ENCODE measurements at regions not wholly inside any gene's neighbourhood (a gene's known extent, or its start where the extent isn't known, plus 50 kb on each side); places are given as distances from the start of the nearest gene placed in this dataset.

DNA sequence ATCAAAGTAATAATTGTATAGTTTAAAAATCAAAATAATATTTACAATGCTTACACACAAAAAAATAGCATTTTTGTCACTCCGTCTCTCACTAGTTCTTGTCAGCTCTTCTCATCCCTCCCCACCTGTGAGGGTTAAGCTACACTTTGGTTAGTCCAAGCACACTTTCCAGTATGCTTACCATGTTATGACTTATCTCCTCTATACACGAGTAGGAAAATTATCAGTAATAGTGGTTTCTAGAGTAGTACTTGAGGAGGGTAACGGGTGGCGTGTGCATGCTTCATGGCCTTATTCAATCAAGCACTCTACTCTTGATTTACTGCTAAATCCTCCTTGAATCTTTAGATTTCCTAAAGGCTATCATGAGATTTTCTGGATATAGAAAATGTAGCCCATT, 443.7 kb downstream of the UTRN start:
- Histone ChIP-seq H3K9me3 (replicated peaks) (no peaks in the 10 kb centered on the region), H3K36me3 (peaks cover 32% of the 10 kb centered on the region), H3K4me3 (no peak overlapping the region), H3K27ac (no peak overlapping the region), H3K4me1 (replicated peaks) (no peaks in the 10 kb centered on the region), H3K27me3 (replicated peaks) (no peaks in the 10 kb centered on the region)
- no peak for DNase-seq (ENCODE audit: low read depth in 1 of 2, low spot score in 2 of 2)

- Histone ChIP-seq H3K4me1 (replicated peaks) (no peaks in the 10 kb centered on the region), H3K27me3 (replicated peaks) (no peaks in the 10 kb centered on the region), H3K4me3 (no peak overlapping the region), H3K9me3 (replicated peaks) (no peaks in the 10 kb centered on the region), H3K36me3 (peaks cover 32% of the 10 kb centered on the region), H3K27ac (no peak overlapping the region)
- no peak for DNase-seq (ENCODE audit: low read depth in 1 of 2, low spot score in 2 of 2)
Measured at GRCh38 chr6:144729502-144729901, 444.4 kb downstream of the UTRN start.

DNA sequence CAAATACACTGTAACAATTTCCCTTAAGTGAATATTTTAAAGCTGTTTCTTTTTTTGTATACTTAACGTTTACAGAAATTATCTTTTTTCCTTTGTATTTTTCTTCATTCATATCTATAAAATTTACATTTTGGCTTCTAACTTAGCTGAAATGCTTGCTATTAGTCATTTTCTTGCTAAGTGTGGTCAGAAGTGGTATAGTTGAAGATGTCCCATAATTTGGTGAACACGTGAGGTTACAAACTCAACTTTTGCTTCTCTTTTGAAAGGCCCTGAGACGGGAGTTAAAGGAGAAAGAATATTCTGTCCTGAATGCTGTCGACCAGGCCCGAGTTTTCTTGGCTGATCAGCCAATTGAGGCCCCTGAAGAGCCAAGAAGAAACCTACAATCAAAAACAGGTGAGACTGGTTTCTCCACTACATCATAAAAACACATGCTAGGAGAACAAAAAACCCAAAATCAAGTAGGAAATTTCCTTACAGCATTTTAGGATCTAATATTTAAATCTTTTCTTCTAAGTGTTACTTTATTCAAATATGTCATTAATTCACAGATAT, 445.0 kb downstream of the UTRN start:
- H3K4me1 ChIP-seq (replicated peaks): no peaks in the 10 kb centered on the region
- no peaks in the 10 kb centered on the region for H3K27me3 ChIP-seq (replicated peaks)
- H3K27ac ChIP-seq: no peak overlapping the region
- H3K36me3 ChIP-seq: peaks cover 32% of the 10 kb centered on the region
- H3K9me3 ChIP-seq (replicated peaks): no peaks in the 10 kb centered on the region
- no peak overlapping the region for H3K4me3 ChIP-seq
- DNase-seq (ENCODE audit: low read depth in 1 of 2, low spot score in 2 of 2): no peak

DNA sequence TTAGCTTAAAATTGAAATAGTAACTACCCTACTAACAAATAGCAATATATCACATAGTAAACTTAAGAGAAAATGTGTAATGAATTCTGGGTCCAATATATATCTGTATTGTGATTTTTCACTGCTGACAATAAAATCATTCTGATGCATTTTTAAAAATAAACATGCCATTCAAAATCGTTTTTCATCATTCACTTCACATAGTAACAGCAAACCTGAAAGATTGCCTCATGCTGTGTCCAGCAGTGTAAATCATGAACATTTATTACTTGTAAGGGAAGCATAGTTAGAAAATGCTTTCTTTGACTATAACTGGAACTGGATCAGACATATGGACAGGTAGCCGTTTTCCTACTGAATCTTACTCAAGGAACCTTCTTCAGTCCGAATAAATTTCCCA, 446.1 kb downstream of the UTRN start:
- Histone ChIP-seq H3K27me3 (replicated peaks) (no peaks in the 10 kb centered on the region), H3K4me1 (replicated peaks) (no peaks in the 10 kb centered on the region), H3K36me3 (peaks cover 32% of the 10 kb centered on the region), H3K27ac (no peak overlapping the region), H3K9me3 (replicated peaks) (no peaks in the 10 kb centered on the region), H3K4me3 (no peak overlapping the region)
- DNase-seq (ENCODE audit: low read depth in 1 of 2, low spot score in 2 of 2): no peak

- no peak for DNase-seq (ENCODE audit: low read depth in 1 of 2, low spot score in 2 of 2)
- H3K4me3 ChIP-seq: no peak overlapping the region
Measured at GRCh38 chr6:144736763-144737162, 451.6 kb downstream of the UTRN start.

DNA sequence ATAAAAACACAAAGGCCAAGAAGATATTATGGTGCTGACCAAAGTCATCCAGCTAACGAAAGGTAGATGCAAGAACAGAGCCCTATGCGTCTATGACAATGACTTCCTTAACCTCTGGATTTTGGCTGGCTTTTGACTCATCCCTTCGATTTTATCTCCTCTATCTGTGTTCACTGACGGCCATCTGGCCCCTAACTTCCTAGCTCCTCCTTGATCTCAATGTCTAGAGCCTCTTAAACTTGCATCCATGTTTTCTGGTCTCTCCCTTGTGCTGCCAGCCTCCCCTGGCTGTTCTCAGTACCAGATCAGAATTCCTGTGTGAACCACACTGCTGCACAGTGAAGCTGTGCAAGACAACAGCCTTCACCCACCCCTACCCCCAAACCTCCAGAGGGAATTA, 452.9 kb downstream of the UTRN start:
- Histone ChIP-seq H3K36me3 (peaks cover 4% of the 10 kb centered on the region; the same call in 1 of the 2 replicates), H3K4me3 (no peak overlapping the region), H3K4me1 (replicated peaks) (no peaks in the 10 kb centered on the region), H3K27me3 (replicated peaks) (no peaks in the 10 kb centered on the region), H3K27ac (no peak overlapping the region), H3K9me3 (replicated peaks) (no peaks in the 10 kb centered on the region)
- DNase-seq (ENCODE audit: low read depth in 1 of 2, low spot score in 2 of 2): no peak

More at GRCh38 chr6:144736763-144737162, 451.6 kb downstream of the UTRN start:
- Histone ChIP-seq H3K9me3 (replicated peaks) (no peaks in the 10 kb centered on the region), H3K4me1 (replicated peaks) (no peaks in the 10 kb centered on the region), H3K36me3 (peaks cover 13% of the 10 kb centered on the region), H3K27me3 (replicated peaks) (no peaks in the 10 kb centered on the region), H3K27ac (no peak overlapping the region)

DNA sequence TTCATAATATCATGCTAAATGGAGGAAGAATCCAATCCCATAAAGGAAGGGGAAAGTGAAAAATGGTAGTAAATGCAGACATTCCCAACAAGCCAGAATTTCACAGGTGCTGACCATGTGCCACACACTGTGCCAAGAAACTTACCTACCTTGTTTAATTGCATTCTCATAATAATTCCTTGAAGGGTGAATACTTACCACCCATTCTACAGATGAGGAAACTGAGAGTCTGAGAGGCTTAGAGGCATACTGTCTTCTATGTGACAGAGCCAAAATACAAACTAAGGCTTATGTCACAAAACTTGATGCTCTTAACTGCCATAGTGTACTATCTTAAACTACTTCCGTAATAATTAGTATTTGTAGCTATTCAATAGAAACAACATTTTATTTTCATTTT, 454.7 kb downstream of the UTRN start:
- H3K27ac ChIP-seq: no peak overlapping the region
- no peaks in the 10 kb centered on the region for H3K9me3 ChIP-seq (replicated peaks)
- no peak overlapping the region for H3K4me3 ChIP-seq
- H3K27me3 ChIP-seq (replicated peaks): no peaks in the 10 kb centered on the region
- H3K36me3 ChIP-seq: no peaks in the 10 kb centered on the region
- H3K4me1 ChIP-seq (replicated peaks): no peaks in the 10 kb centered on the region
- DNase-seq (ENCODE audit: low read depth in 1 of 2, low spot score in 2 of 2): no peak

DNA sequence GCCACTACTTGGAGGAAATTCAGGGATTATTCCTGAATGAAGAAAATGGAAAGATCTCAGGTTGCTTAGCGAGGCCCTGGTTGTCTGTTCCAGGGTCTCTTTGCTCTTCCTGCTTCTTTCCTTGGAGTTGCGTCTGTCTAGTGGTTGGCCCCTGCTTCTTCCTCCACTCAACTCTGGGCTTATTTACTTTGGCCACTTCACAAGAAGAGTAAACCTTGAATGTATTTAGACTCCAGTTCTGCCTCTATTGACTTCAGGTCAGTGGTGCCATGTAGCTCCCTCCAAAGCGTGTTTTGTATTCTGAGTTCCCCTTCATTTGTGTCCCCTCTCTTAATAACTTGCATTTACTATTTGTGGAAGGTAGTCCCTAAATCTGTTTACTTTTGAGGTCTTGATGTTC, 456.5 kb downstream of the UTRN start:
- Histone ChIP-seq H3K27me3 (replicated peaks) (no peaks in the 10 kb centered on the region), H3K36me3 (no peaks in the 10 kb centered on the region), H3K9me3 (replicated peaks) (no peaks in the 10 kb centered on the region), H3K27ac (no peak overlapping the region), H3K4me1 (replicated peaks) (no peaks in the 10 kb centered on the region), H3K4me3 (no peak overlapping the region)
- no peak for DNase-seq (ENCODE audit: low read depth in 1 of 2, low spot score in 2 of 2)

DNA sequence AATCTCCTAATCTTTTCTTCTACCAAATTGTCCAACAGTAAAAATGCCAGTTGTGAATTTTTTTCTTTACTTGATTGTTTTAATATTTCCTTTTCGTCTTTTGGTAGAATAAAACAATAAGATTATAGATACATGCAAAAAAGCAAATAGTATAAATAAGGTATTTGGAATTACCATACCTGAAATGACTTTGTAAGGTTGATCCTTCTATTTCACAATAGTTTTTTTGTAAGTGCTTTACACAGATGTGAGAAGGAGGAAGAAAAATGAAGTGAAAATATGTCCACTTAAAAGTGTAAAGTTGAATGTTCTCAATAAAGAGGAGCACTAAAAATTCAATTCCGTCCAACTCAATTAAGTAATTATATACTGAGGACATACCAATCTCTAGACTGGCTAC, 457.6 kb downstream of the UTRN start:
- DNase-seq (ENCODE audit: low read depth in 1 of 2, low spot score in 2 of 2): no peak
- H3K27me3 ChIP-seq (replicated peaks): no peaks in the 10 kb centered on the region
- H3K4me3 ChIP-seq: no peak overlapping the region
- H3K4me1 ChIP-seq (replicated peaks): no peaks in the 10 kb centered on the region
- no peak overlapping the region for H3K27ac ChIP-seq
- H3K9me3 ChIP-seq (replicated peaks): no peaks in the 10 kb centered on the region
- no peaks in the 10 kb centered on the region for H3K36me3 ChIP-seq

DNA sequence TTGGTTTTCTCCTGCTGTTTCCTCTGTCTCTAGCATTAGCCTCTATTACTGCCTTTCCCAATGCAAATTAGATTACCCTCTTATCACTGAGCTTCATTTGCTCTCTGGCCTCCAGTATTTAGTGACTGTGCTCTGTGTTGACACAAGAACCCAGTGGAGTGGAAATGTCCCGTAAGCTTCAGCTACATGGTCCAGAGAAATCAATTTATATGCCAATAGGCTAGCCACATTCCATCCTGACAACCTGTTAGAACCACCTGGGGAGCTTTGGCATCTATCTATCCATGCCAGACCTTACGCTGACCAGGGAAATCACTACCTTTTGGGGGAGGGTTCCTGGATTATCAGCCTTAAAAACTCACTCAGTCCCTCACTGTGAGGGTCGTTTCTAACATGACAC, 459.6 kb downstream of the UTRN start:
- Histone ChIP-seq H3K27ac (no peak overlapping the region), H3K4me3 (no peak overlapping the region), H3K27me3 (replicated peaks) (no peaks in the 10 kb centered on the region), H3K9me3 (replicated peaks) (no peaks in the 10 kb centered on the region), H3K36me3 (no peaks in the 10 kb centered on the region; the same call in 1 of the 2 replicates), H3K4me1 (replicated peaks) (no peaks in the 10 kb centered on the region)
- no peak for DNase-seq (ENCODE audit: low read depth in 1 of 2, low spot score in 2 of 2)

- no peak for DNase-seq (ENCODE audit: low read depth in 1 of 2, low spot score in 2 of 2)
Measured at GRCh38 chr6:144745439-144745838, 460.3 kb downstream of the UTRN start.

GRCh38 chr6:144746902-144747469, 461.9 kb downstream of the UTRN start:
- H3K9me3 ChIP-seq (replicated peaks): no peaks in the 10 kb centered on the region
- H3K36me3 ChIP-seq: no peaks in the 10 kb centered on the region; the same call in 1 of the 2 replicates
- H3K27ac ChIP-seq: no peak overlapping the region
- no peaks in the 10 kb centered on the region for H3K4me1 ChIP-seq (replicated peaks)
- H3K27me3 ChIP-seq (replicated peaks): no peaks in the 10 kb centered on the region
- H3K4me3 ChIP-seq: no peak overlapping the region
- no peak for DNase-seq (ENCODE audit: low read depth in 1 of 2, low spot score in 2 of 2)

More at GRCh38 chr6:144745439-144745838, 460.3 kb downstream of the UTRN start:
- no peak overlapping the region for H3K4me3 ChIP-seq
- no peaks in the 10 kb centered on the region for H3K27me3 ChIP-seq (replicated peaks)
- no peaks in the 10 kb centered on the region for H3K4me1 ChIP-seq (replicated peaks)
- H3K36me3 ChIP-seq: no peaks in the 10 kb centered on the region; the same call in 1 of the 2 replicates
- no peak overlapping the region for H3K27ac ChIP-seq
- H3K9me3 ChIP-seq (replicated peaks): no peaks in the 10 kb centered on the region

- H3K27ac ChIP-seq: no peak overlapping the region
- H3K27me3 ChIP-seq (replicated peaks): no peaks in the 10 kb centered on the region
- H3K36me3 ChIP-seq: peaks cover 10% of the 10 kb centered on the region
- no peak overlapping the region for H3K4me3 ChIP-seq
- H3K4me1 ChIP-seq (replicated peaks): no peaks in the 10 kb centered on the region
- no peaks in the 10 kb centered on the region for H3K9me3 ChIP-seq (replicated peaks)
- DNase-seq (ENCODE audit: low read depth in 1 of 2, low spot score in 2 of 2): no peak
Measured at GRCh38 chr6:144749263-144749662, 464.1 kb downstream of the UTRN start.

GRCh38 chr6:144753023-144753705, 468.0 kb downstream of the UTRN start:
- Histone ChIP-seq H3K36me3 (peaks cover 10% of the 10 kb centered on the region), H3K4me1 (replicated peaks) (no peaks in the 10 kb centered on the region), H3K27ac (no peak overlapping the region), H3K9me3 (replicated peaks) (no peaks in the 10 kb centered on the region), H3K4me3 (no peak overlapping the region), H3K27me3 (replicated peaks) (no peaks in the 10 kb centered on the region)
- DNase-seq (ENCODE audit: low read depth in 1 of 2, low spot score in 2 of 2): no peak

Data from SJSA1 (cell line).